ENCODE measurements at regions not wholly inside any gene's neighbourhood (a gene's known extent, or its start where the extent isn't known, plus 50 kb on each side); places are given as distances from the start of the nearest gene placed in this dataset.

DNA sequence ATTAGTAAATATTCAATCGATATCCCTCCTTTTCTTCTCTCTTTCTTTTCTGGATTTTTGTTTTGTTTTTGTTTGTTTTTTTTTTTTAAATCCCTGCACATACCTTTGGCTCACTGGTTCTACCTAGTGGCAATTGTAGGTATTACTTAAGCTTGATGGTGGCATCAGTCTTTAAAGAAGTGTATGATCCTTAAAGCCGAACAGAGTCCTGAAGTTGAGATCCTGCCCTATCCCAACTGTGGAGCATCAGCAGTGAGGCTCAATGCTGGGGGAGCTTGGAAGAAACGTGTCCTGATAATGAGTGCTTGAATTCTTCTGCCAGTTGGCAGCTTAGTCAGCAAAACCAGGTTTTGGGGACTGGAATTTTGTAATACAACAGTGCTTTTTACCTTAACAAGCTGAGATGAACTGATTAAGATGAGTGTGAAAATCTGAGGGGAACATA lies 60.8 kb downstream of the FASLG start:
- TF ChIP-seq, protein P1, sequence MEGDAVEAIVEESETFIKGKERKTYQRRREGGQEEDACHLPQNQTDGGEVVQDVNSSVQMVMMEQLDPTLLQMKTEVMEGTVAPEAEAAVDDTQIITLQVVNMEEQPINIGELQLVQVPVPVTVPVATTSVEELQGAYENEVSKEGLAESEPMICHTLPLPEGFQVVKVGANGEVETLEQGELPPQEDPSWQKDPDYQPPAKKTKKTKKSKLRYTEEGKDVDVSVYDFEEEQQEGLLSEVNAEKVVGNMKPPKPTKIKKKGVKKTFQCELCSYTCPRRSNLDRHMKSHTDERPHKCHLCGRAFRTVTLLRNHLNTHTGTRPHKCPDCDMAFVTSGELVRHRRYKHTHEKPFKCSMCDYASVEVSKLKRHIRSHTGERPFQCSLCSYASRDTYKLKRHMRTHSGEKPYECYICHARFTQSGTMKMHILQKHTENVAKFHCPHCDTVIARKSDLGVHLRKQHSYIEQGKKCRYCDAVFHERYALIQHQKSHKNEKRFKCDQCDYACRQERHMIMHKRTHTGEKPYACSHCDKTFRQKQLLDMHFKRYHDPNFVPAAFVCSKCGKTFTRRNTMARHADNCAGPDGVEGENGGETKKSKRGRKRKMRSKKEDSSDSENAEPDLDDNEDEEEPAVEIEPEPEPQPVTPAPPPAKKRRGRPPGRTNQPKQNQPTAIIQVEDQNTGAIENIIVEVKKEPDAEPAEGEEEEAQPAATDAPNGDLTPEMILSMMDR (IDR thresholded peaks at IDR 0.05; ENCODE audit: poor library complexity): peak; percentile 72
- TF ChIP-seq EZH2 (IDR thresholded peaks at IDR 0.05; ENCODE audit: borderline replicate concordance) (no peak), EZH2phosphoT487 (IDR thresholded peaks at IDR 0.05; ENCODE audit: low read depth, severe bottlenecking, unreplicated experiment) (no peak)
